Effector memory CD8-positive, alpha-beta T cell (primary cell): ENCODE measurements at regions not wholly inside any gene's neighbourhood (a gene's known extent, or its start where the extent isn't known, plus 50 kb on each side); places are given as distances from the start of the nearest gene placed in this dataset.
"Not testable (repeated sequence)": the region's sequence is repeated elsewhere in the genome, so short reads cannot be mapped to it uniquely, and the experiment has no call there.

Source experiments
- ATAC-seq: fragments of 150-1000 bp; cut with Tn5 transposase; replicated peaks from 2 replicates; pipeline ENCODE4 v1.10.0; 2021; ENCODE audit warnings: mild to moderate bottlenecking, moderate library complexity
- DNase-seq, 3 experiments: peaks; one replicate each; pipeline ENCODE4 v3.0.0; 2021
- H3K27ac Mint-ChIP-seq, 2 donors: one replicate each; pipeline ENCODE4 v1.8.0; 2022; ENCODE audit warnings: mild to moderate bottlenecking in 2 of 2, mixed read lengths in 2 of 2, moderate library complexity in 2 of 2
- H3K27me3 Mint-ChIP-seq, 2 donors: one replicate each; pipeline ENCODE4 v1.8.0; 2022; ENCODE audit warnings: mixed read lengths in 2 of 2
- H3K36me3 Mint-ChIP-seq: one replicate; pipeline ENCODE4 v1.8.0; 2022; ENCODE audit warnings: mild to moderate bottlenecking, moderate library complexity, mixed read lengths; ENCODE audit not compliant: insufficient read depth
- H3K4me1 Mint-ChIP-seq, 2 donors: one replicate each; pipeline ENCODE4 v1.8.0; 2022; ENCODE audit warnings: low read depth in 2 of 2, mixed read lengths in 2 of 2
- H3K4me3 Mint-ChIP-seq, 2 donors: one replicate each; pipeline ENCODE4 v1.8.0; 2022; ENCODE audit warnings: mild to moderate bottlenecking in 2 of 2, mixed read lengths in 2 of 2, moderate library complexity in 2 of 2
- H3K9me3 Mint-ChIP-seq, 2 donors: one replicate each; pipeline ENCODE4 v1.8.0; 2022; ENCODE audit warnings: mixed read lengths in 2 of 2

- Mint-ChIP-seq H3K27ac (no peak overlapping the region), H3K9me3 (peaks cover 0 to 9% of the 10 kb centered on the region in 2 donors), H3K27me3 (no peaks in the 10 kb centered on the region), H3K4me3 (no peak overlapping the region), H3K36me3 (peaks cover 2% of the 10 kb centered on the region), H3K4me1 (no peaks in the 10 kb centered on the region)
- no peak for DNase-seq
- ATAC-seq: no peak
Measured at GRCh38 chr5:124044613-124045012, 532.6 kb downstream of the CSNK1G3 start.

GRCh38 chr5:124043456-124043855, 531.5 kb downstream of the CSNK1G3 start:
- ATAC-seq: no peak
- Mint-ChIP-seq H3K4me1 (no peaks in the 10 kb centered on the region), H3K4me3 (no peak overlapping the region), H3K27ac (no peak overlapping the region), H3K27me3 (no peaks in the 10 kb centered on the region), H3K36me3 (peaks cover 2% of the 10 kb centered on the region), H3K9me3 (peaks cover 0 to 5% of the 10 kb centered on the region in 2 donors)
- no peak for DNase-seq

GRCh38 chr5:124040799-124041198, 528.8 kb downstream of the CSNK1G3 start:
- Mint-ChIP-seq H3K36me3 (peaks cover 2% of the 10 kb centered on the region), H3K4me3 (no peak overlapping the region), H3K27me3 (no peaks in the 10 kb centered on the region), H3K9me3 (peaks cover 0 to 4% of the 10 kb centered on the region in 2 donors), H3K27ac (no peak overlapping the region), H3K4me1 (no peaks in the 10 kb centered on the region)
- ATAC-seq (no peak), DNase-seq (no peak)

- H3K27ac Mint-ChIP-seq: no peak overlapping the region
- no peaks in the 10 kb centered on the region for H3K4me1 Mint-ChIP-seq
- no peak for DNase-seq
- no peak for ATAC-seq
- H3K4me3 Mint-ChIP-seq: no peak overlapping the region
- H3K36me3 Mint-ChIP-seq: peaks cover 2% of the 10 kb centered on the region
- no peaks in the 10 kb centered on the region for H3K27me3 Mint-ChIP-seq
- H3K9me3 Mint-ChIP-seq: peaks cover 0 to 4% of the 10 kb centered on the region in 2 donors
Measured at GRCh38 chr5:124039410-124039809, 527.4 kb downstream of the CSNK1G3 start.

GRCh38 chr5:124036786-124037185, 524.8 kb downstream of the CSNK1G3 start:
- H3K4me3 Mint-ChIP-seq: no peak overlapping the region
- no peak for ATAC-seq
- H3K36me3 Mint-ChIP-seq: no peaks in the 10 kb centered on the region
- H3K27me3 Mint-ChIP-seq: no peaks in the 10 kb centered on the region
- DNase-seq: no peak
- H3K9me3 Mint-ChIP-seq: peaks cover 0 to 4% of the 10 kb centered on the region in 2 donors
- H3K27ac Mint-ChIP-seq: no peak overlapping the region
- H3K4me1 Mint-ChIP-seq: no peaks in the 10 kb centered on the region

- Mint-ChIP-seq H3K9me3 (no peaks in the 10 kb centered on the region), H3K36me3 (no peaks in the 10 kb centered on the region), H3K27me3 (no peaks in the 10 kb centered on the region), H3K4me3 (no peak overlapping the region), H3K4me1 (no peaks in the 10 kb centered on the region), H3K27ac (no peak overlapping the region)
- DNase-seq (no peak), ATAC-seq (peak; percentile 21)
Measured at GRCh38 chr5:124034963-124035362, 523.0 kb downstream of the CSNK1G3 start.

GRCh38 chr5:124034083-124034700, 522.2 kb downstream of the CSNK1G3 start:
- H3K27me3 Mint-ChIP-seq: no peaks in the 10 kb centered on the region
- DNase-seq: no peak
- H3K9me3 Mint-ChIP-seq: no peaks in the 10 kb centered on the region
- H3K27ac Mint-ChIP-seq: no peak overlapping the region
- no peaks in the 10 kb centered on the region for H3K4me1 Mint-ChIP-seq
- no peak for ATAC-seq
- H3K36me3 Mint-ChIP-seq: no peaks in the 10 kb centered on the region
- H3K4me3 Mint-ChIP-seq: no peak overlapping the region

- Mint-ChIP-seq H3K36me3 (no peaks in the 10 kb centered on the region), H3K27ac (no peak overlapping the region), H3K27me3 (no peaks in the 10 kb centered on the region), H3K4me3 (no peak overlapping the region), H3K9me3 (peaks cover 5 to 7% of the 10 kb centered on the region in 2 donors), H3K4me1 (no peaks in the 10 kb centered on the region)
- DNase-seq (no peak), ATAC-seq (no peak)
Measured at GRCh38 chr5:124030043-124030491, 518.1 kb downstream of the CSNK1G3 start.

- H3K27ac Mint-ChIP-seq: no peak overlapping the region
- H3K27me3 Mint-ChIP-seq: no peaks in the 10 kb centered on the region
- no peaks in the 10 kb centered on the region for H3K4me1 Mint-ChIP-seq
- H3K4me3 Mint-ChIP-seq: no peak overlapping the region
- ATAC-seq (no peak), DNase-seq (no peak)
- peaks cover 12 to 17% of the 10 kb centered on the region in 2 donors for H3K9me3 Mint-ChIP-seq
- H3K36me3 Mint-ChIP-seq: no peaks in the 10 kb centered on the region
Measured at GRCh38 chr5:124027441-124027840, 515.5 kb downstream of the CSNK1G3 start.

- H3K27ac Mint-ChIP-seq: no peak overlapping the region
Measured at GRCh38 chr5:124025306-124025845, 513.4 kb downstream of the CSNK1G3 start.

GRCh38 chr5:124022966-124023365, 511.0 kb downstream of the CSNK1G3 start:
- no peaks in the 10 kb centered on the region for H3K36me3 Mint-ChIP-seq
- H3K4me1 Mint-ChIP-seq: no peaks in the 10 kb centered on the region
- H3K27ac Mint-ChIP-seq: no peak overlapping the region
- ATAC-seq: no peak
- no peak for DNase-seq
- H3K4me3 Mint-ChIP-seq: no peak overlapping the region
- H3K27me3 Mint-ChIP-seq: no peaks in the 10 kb centered on the region
- peaks cover 12 to 25% of the 10 kb centered on the region in 2 donors for H3K9me3 Mint-ChIP-seq

More at GRCh38 chr5:124025306-124025845, 513.4 kb downstream of the CSNK1G3 start:
- H3K36me3 Mint-ChIP-seq: no peaks in the 10 kb centered on the region
- no peak for DNase-seq
- H3K4me3 Mint-ChIP-seq: no peak overlapping the region
- no peaks in the 10 kb centered on the region for H3K27me3 Mint-ChIP-seq
- peaks cover 12 to 20% of the 10 kb centered on the region in 2 donors for H3K9me3 Mint-ChIP-seq
- no peak for ATAC-seq
- no peaks in the 10 kb centered on the region for H3K4me1 Mint-ChIP-seq

GRCh38 chr5:124021776-124022175, 509.8 kb downstream of the CSNK1G3 start:
- no peak for ATAC-seq

GRCh38 chr5:124021066-124021641, 509.2 kb downstream of the CSNK1G3 start:
- no peaks in the 10 kb centered on the region for H3K4me1 Mint-ChIP-seq
- no peak overlapping the region for H3K4me3 Mint-ChIP-seq
- DNase-seq (no peak), ATAC-seq (no peak)
- peaks cover 6 to 18% of the 10 kb centered on the region in 2 donors for H3K9me3 Mint-ChIP-seq
- H3K27me3 Mint-ChIP-seq: no peaks in the 10 kb centered on the region
- no peaks in the 10 kb centered on the region for H3K36me3 Mint-ChIP-seq
- H3K27ac Mint-ChIP-seq: no peak overlapping the region

More at GRCh38 chr5:124021776-124022175, 509.8 kb downstream of the CSNK1G3 start:
- H3K9me3 Mint-ChIP-seq: peaks cover 9 to 22% of the 10 kb centered on the region in 2 donors
- no peaks in the 10 kb centered on the region for H3K4me1 Mint-ChIP-seq
- DNase-seq: no peak
- no peaks in the 10 kb centered on the region for H3K36me3 Mint-ChIP-seq
- H3K27ac Mint-ChIP-seq: no peak overlapping the region
- no peak overlapping the region for H3K4me3 Mint-ChIP-seq
- H3K27me3 Mint-ChIP-seq: no peaks in the 10 kb centered on the region

- H3K4me1 Mint-ChIP-seq, H3K4me3 Mint-ChIP-seq, DNase-seq, ATAC-seq, H3K27me3 Mint-ChIP-seq, H3K9me3 Mint-ChIP-seq, H3K36me3 Mint-ChIP-seq, H3K27ac Mint-ChIP-seq: not testable (repeated sequence)
Measured at GRCh38 chr5:124017321-124017720, 505.3 kb downstream of the CSNK1G3 start.
